Right lung (tissue), 2 donors: ENCODE measurements at regions not wholly inside any gene's neighbourhood (a gene's known extent, or its start where the extent isn't known, plus 50 kb on each side); places are given as distances from the start of the nearest gene placed in this dataset.
"Not testable (repeated sequence)": the region's sequence is repeated elsewhere in the genome, so short reads cannot be mapped to it uniquely, and the experiment has no call there.

Experiments used
- DNase-seq, 2 donors: peaks; one replicate each; pipeline ENCODE4 v3.0.0-alpha.2; 2013

DNA sequence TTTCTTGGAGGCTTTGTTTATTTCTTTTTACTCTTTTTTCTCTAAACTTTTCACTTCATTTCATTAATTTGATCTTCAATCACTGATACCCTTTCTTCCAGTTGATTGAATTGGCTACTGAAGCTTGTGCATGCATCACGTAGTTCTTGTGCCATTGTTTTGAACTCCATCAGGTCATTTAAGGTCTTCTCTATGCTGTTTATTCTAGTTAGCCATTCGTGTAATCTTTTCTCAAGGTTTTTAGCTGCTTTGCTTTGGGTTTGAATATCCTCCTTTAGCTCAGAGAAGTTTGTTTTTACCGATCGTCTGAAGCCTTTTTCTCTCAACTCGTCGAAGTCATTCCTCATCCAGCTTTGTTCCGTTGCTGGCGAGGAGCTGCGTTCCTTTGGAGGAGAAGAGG is 189.9 kb downstream of the TTC6 start:
- DNase-seq: not testable (repeated sequence)

DNA sequence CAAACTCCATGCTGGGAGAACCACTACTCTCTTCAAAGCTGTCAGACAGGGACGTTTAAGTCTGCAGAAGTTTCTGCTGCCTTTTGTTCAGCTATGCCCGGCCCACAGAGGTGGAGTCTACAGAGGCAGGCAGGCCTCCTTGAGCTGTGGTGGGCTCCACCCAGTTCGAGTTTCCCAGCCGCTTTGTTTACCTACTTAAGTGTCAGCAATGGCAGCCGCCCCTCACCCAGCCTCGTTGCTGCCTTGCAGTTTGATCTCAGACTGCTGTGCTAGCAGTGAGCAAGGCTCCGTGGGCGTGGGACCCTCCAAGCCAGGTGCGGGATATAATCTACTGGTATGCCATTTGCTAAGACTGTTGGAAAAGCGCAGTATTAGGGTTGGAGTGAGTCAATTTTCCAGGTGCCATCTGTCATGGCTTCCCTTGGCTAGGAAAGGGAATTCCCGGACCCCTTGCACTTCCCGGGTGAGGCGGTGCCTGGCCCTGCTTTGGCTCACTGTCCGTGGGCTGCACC is 190.7 kb downstream of the TTC6 start:
- DNase-seq: not testable (repeated sequence)

DNA sequence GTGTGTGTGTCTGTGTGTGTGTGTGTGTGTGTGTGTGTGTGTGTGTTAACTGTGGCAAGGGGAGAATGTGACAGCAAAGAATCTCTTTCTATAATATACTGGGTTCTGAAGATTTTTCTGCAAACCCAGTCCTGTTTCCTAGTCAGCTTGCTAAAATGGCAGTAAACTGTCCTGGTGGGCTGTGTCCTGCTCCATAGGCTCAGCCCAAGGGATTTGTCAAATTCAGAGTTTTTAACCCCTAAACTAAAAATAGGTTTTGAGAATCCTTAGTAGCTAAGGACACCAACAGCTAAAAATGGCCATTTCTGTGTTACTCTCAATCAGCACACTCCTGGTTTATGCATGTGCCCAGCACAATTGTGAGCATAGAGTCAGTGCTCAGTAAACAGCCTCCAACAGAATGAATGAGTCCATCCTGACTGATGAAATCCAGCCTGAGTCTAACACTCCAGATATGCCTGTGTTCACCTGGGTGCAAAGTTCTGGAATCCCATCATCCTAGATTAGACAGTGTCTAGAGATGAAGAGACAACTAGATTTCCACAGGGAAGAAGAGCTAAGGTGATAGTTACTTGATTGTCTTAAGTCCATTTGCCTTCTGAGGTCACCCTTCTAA is 192.6 kb downstream of the TTC6 start:
- no peak for DNase-seq

GRCh38 chr14:37791384-37792036 is 196.1 kb downstream of the TTC6 start:
- no peak for DNase-seq

DNA sequence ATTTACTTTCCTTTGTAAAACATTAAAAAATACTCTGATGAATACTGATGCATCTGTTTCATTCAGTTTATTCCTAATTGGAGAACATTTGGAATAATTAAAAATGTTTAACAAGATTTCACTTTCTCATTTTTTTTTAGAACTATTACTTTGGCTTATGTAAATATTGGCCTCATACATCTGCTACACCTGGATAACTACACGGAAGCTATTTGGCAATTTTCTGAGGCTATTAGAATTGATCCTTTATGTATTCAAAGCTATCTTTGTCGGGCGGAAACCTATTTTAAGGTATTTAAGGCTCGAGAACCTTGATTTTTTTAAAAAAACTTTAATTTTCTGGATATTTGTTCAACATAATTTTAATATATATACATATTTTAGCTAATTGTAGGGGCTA is 196.7 kb downstream of the TTC6 start:
- DNase-seq: no peak

DNA sequence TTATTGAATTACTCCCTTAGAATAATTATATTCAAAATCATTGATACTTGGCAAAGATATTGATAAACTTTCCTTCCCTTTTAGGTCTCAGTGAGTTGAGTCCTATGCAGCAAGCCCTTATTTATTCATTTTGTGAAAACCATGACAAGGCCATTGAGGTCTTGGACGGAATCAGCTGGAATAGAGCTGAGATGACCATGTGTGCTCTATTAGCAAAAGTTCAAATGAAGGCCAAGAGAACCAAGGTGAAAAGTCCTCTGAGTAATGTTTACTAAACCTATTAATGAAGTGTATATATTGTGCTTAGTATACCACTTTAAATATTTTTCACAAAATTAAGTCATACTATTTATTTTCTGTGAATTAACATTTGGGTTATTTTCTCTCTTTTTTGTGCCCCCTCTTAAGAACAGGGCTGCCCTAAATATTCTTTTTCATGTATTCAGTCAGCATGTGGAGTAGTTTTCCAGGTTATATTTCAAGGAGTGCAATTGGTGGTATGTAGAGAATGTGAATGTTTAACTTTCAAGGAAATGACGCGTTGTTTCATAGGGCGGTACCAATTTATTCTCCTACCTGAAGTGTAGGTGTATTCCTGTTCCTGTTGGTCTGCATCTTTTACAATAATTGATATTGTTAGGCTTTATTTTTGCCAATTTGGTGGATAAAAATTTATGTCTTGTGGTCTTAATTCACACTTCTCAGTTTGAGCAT is 201.4 kb downstream of the TTC6 start:
- no peak for DNase-seq

DNA sequence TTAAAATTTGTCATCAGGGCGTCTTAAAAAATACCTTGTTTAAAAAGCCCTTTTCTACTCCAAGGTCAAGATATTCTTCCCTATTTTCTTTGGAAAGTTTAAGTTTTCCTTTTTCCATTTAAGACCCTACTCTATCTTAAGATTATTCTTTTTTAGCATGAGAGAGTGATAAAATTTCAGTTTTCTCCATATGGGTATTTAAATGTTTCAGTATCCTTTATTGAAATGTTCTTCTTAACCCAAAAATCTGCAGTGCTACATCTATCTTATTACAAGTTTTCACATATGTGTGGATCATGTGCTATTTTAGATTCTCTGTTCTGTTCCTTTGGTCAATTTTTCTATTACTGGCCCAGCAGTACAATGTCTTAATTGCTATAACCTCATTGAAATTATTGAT is 202.2 kb downstream of the TTC6 start:
- no peak for DNase-seq

- no peak for DNase-seq
Observed at GRCh38 chr14:37807722-37808121, 212.3 kb downstream of the TTC6 start.

DNA sequence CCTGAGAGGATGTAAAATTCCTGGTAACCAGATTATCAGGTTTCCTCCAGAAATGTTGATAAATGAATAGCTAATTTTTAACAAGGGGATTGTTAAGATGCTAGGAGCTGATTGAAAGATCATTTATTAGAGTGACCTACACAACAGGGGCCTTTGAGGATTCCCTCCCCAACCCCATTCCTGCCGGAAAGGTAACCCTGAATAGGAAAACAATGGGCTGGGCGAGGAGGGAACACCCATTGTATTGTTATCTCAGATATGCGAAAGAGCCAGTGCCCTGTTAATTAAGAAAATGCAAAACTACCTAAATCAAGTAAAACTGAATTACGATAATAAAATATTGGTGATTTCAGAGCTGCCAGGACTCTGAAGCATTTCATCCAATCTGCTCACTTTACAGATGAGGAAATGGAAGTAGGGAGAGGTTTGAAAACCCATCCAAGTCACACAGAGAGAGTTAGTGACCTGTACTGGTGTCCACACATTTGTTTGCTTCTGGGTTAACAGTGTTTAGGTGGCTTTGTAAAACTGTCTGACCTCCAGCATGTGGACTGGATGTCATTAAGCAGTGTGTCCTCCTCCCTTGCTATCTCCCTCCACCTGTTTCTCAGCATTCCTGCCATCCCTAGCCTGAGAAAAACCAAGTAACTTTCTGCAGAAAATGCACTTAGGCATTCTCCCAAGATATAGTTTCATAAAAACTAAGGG is 214.8 kb downstream of the TTC6 start:
- no peak for DNase-seq

GRCh38 chr14:37813732-37814131 is 218.3 kb downstream of the TTC6 start:
- no peak for DNase-seq

DNA sequence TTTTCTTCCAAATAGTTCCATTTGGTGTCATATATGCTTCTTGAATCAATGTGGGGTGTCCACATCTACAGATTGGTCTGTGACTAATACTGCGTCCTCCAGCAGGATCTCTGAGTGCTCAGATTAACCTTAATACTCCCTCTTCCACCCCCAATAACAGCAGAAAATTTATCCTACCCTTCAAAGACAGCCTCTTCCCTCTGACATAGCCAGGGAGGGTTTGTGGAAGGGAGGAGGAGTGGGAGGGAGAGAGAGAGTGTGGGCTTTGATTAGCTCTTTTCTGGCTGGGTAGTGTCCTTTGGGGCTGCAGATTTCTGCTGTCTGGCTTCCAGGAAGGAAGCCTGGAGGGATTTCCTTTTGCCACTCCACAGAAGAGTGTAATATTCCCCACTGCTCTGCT is 220.7 kb downstream of the TTC6 start:
- no peak for DNase-seq

GRCh38 chr14:37816743-37817295 is 221.4 kb downstream of the TTC6 start:
- DNase-seq: no peak

DNA sequence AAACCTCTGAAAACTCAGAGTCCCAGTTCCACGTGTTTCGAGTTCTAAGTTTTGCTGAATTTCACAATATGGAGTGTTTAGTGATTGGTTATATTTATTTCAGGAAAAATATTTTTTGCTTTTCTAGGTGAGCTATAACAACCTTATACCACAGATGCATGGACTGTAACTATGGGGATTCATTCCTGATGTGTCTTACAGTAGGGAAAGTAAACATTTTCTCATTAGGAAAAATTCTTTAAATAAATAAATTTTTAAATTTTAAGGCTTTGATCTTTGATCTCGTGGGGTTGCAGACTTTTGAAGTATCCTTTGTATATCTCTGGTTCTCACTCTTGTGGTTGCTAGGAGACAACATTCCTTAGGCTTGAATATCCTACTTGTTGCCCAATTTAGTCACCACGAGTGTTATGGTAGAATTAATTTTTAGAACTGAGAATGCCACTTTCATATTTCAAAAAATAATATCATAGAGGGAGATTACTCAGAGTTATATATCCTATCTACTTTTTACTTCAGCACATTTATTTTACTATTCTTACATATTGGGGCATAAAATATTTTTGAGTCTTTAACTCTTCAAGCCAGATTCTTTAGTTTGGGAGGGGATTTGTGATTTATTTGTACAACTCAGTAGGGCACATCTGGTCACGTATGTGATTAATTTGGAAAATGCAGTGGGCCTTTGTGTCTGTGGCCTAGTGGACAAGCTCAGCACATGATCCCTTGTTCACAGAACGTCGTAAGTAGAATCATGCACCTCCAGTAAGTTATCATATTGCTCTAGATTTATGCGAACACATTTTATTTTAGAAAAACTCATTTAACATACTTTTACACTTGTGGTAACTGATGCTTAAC is 224.0 kb downstream of the TTC6 start:
- peak in 1 of 2 donors; percentile 12 for DNase-seq

DNA sequence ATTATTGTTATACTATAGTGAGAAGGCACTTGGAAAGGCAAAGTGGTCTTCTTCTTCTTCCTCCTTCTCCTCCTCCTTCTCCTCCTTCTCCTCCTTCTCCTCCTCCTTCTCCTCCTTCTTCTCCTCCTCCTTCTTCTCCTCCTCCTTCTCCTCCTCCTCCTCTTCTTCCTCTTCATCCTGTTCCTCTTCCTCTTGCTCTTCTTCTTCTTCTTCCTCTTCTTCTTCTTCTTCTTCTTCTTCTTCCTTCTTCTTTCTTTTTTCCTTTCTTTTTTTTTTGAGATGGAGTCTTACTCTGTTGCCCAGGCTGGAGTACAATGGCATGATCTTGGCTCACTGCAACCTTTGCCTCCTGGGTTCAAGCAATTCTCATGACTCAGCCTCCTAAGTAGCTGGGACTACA is 225.4 kb downstream of the TTC6 start:
- DNase-seq: not testable (repeated sequence)

DNA sequence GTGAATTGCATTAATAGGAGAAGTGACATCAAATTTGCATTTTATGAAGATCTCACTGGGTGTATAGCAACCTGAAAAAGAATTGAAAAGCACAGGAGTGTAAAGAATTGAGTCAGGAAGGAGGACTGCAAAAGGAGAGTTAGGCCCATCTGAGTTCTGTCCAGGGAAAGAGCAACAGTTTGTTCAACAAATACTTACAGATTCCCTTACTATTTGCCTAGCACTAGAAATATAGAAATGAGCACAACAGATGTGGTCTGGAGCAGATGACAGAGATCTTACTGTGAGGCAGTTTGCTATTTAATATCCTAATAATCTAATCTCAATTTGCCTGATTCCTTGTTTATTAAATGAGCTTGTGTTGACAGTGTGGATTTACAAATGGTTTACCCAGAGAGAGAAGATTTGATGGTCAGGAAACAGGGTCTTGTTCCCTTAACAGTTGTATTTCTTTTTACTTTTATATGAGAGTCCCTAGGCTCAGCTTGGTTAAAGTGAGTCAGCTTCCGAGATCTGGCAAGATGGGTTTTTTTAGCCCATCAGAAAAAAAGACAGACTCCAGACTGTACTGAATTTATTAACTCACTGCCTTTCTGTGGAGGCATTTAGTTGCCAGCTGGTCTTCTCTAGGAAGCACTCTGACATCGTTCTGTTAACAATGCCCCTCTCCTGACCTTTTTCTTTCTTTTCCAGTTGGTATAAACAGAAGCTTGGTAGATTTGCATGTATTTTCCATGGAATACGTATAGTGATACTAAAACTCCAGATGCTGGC is 229.7 kb downstream of the TTC6 start:
- peak in 1 of 2 donors; percentile 6 for DNase-seq

DNA sequence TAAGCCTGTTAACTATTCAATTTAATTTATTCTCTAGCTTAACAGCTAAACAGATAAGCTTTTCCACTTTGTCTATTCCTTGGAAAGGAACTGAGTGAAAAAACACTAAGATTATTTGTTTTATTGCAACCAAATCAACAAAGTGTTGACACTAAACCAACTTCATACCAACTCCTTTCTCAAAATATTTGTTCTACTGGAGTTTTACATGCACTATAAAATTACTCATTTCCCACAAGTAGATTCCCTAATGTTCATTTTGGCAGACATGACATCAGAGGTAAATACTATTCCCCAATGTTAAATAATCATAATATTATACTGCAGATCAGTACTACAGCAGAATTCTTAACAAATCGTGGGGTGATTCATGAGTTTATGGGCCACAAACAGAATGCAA is 231.4 kb downstream of the TTC6 start:
- DNase-seq: no peak

GRCh38 chr14:37830271-37830670 is 234.8 kb downstream of the TTC6 start:
- no peak for DNase-seq

- DNase-seq: no peak
Observed at GRCh38 chr14:37834275-37834674, 238.8 kb downstream of the TTC6 start.

GRCh38 chr14:37838778-37839177 is 243.3 kb downstream of the TTC6 start:
- not testable (repeated sequence) for DNase-seq

DNA sequence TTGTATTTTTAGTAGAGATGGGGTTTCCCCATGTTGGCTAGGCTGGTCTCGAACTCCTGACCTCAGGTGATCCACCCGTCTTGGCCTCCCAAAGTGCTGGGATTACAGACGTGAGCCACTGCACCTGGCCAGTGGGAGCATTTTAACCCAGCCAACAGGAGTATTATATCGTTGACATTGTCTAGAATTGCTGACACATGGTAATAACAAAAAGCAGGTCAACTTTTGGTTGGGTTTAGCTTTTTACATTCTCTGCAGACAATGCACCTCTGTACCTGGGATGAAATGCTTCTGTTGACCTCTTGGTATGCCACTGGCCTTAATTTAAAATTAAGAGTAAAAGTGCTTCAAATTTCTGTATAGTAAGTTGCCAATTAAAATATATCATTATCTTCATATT is 245.6 kb downstream of the TTC6 start:
- DNase-seq: not testable (repeated sequence)
